ENCODE measurements at regions not wholly inside any gene's neighbourhood (a gene's known extent, or its start where the extent isn't known, plus 50 kb on each side); places are given as distances from the start of the nearest gene placed in this dataset.

- ATAC-seq (ENCODE audit: low FRiP score) (no peak), DNase-seq (ENCODE audit: low spot score) (no peak)
- TF ChIP-seq CTCF (IDR thresholded peaks at IDR 0.05) = no peak
Observed at GRCh38 chr18:9008200-9008708, 94.2 kb upstream of the NDUFV2 start.

DNA sequence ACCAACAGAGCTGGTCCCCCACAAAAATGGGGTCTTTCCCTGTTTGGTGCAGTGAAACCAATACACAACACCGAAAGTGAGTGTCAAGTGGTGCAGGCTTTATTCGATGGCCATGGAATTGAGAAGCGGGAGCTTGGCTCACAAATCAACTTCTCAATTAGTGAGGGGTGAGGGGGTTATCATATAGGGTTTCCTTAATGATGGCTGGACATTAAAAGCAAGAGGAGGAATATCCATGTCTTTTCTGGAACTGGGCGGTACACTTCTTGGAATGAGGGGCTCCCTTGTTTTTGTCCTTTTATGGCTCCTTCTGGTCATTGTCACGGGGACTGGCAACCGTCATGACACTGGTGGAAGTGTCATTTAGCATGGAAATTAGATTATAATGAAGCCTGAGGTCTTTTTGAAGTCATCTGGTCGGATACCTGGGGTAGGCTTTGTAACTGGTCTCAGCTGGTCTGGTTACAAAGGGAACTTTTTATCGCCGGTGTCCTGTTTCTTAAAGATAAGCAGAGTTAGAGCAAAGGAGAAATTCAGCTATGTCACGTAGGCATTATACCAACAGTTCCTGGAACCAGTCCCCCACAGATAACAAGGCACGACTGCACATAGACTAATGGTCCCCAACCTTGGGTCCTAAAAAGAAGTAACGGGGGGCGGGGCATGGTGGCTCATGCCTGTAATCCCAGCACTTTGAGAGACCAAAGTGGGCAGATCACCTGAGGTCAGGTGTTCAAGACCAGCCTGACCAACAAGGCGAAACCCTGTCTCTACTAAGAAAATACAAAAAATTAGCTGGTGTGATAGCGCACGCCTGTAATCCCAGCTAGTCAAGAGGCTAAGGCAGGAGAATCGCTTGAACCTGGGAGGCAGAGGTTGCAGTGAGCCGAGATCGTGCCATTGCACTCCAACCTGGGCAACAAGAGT, 93.5 kb upstream of the NDUFV2 start:
- ATAC-seq (ENCODE audit: low FRiP score) = no peak
- TF ChIP-seq CTCF (IDR thresholded peaks at IDR 0.05) = no peak
- no peak for DNase-seq (ENCODE audit: low spot score)

- ATAC-seq (ENCODE audit: low FRiP score) = no peak
- DNase-seq (ENCODE audit: low spot score) = no peak
- TF ChIP-seq CTCF (IDR thresholded peaks at IDR 0.05) = no peak
Observed at GRCh38 chr18:9009703-9010488, 92.6 kb upstream of the NDUFV2 start.

DNA sequence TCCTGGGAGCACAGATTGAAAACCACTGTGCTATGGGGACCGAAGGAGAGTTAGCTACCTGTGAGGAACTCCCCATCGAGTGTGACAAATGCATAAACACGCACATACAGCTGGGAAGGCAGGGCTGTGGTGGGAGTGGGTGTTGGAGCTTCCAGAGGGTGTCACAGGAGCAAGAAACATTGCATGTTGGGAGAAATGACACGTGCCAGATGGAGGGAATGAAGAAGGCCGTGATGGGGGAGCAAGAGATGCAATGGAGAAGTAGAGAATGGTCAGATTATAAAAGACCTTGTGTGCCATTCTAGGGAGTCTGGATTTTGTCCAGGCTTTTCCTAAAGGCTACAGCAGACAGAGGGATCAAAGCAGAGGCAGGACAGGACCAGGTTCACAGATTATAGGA, 91.1 kb upstream of the NDUFV2 start:
- TF ChIP-seq CTCF (IDR thresholded peaks at IDR 0.05) = no peak
- ATAC-seq (ENCODE audit: low FRiP score) (no peak), DNase-seq (ENCODE audit: low spot score) (no peak)

DNA sequence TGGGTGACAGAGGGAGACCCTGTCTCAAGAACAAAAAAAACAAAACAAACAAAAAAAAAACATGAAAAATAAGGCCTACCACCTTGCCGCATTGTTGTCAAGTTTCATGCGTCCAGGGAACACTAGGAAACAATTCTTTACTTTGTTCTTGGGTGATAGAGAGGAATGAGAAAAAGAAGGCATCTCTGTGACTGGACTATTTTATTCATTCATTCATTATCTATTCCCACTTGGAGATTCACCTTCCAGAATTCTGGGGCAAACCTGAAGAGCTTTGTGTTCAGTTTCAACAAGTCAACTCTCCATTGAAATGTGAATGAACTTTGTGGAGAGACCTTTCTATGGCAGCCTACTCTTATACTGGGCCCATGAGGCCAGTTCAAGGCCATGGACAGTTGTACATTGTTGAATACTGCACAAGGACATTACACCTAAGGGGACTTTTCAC, 88.5 kb upstream of the NDUFV2 start:
- no peak for ATAC-seq (ENCODE audit: low FRiP score)

DNA sequence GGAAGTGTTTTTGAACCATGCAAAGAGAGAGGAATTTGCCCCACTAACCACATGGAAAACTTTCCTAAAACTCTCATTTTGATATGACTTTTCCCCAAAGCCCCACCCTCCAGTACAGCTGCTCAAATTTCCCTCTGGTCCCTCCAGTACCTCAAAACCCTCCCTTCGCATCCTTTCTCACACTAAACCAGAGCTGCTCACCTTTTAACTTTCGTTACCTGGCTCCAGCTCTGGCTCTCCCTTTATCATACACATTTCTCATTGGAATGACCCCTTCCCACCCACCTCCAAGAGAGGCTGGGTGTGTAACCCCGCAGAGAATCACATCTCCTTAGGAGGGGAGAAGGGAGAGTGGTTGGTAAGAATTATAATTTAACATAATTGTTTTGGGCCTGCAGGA, 86.8 kb upstream of the NDUFV2 start:
- no peak for TF ChIP-seq CTCF (IDR thresholded peaks at IDR 0.05)
- DNase-seq (ENCODE audit: low spot score) = no peak
- ATAC-seq (ENCODE audit: low FRiP score) = no peak

More for the DNA sequence above, 88.5 kb upstream of the NDUFV2 start:
- no peak for TF ChIP-seq CTCF (IDR thresholded peaks at IDR 0.05)
- no peak for DNase-seq (ENCODE audit: low spot score)
